ENCODE measurements at regions not wholly inside any gene's neighbourhood (a gene's known extent, or its start where the extent isn't known, plus 50 kb on each side); places are given as distances from the start of the nearest gene placed in this dataset.

GRCh38 chr2:128568106-128568505 lies 249.4 kb upstream of the HS6ST1 start:
- DNase-seq (ENCODE audit: low read depth in 1 of 2, low spot score in 1 of 2) = no peak
- H3K27me3 ChIP-seq (ENCODE audit: insufficient read depth, poor library complexity, severe bottlenecking) = no peaks in the 10 kb centered on the region
- no peak overlapping the region for H3K27ac ChIP-seq (replicated peaks)
- TF ChIP-seq CTCF (IDR thresholded peaks at IDR 0.05; ENCODE audit: insufficient read depth, low read length) = no peak
- TF ChIP-seq POLR2AphosphoS5 (IDR thresholded peaks at IDR 0.05; ENCODE audit: low read depth) = no peak
- no peak for TF ChIP-seq GABPA (IDR thresholded peaks at IDR 0.05; ENCODE audit: low read depth)
- TF ChIP-seq SPI1 (IDR thresholded peaks at IDR 0.05; ENCODE audit: borderline replicate concordance, low read depth) = no peak
- no peak for TF ChIP-seq REST (IDR thresholded peaks at IDR 0.05; ENCODE audit: insufficient replicate concordance, low read depth)
- no peak overlapping the region for H3K4me3 ChIP-seq (replicated peaks; ENCODE audit: insufficient read depth, low read length)

GRCh38 chr2:128573116-128573515 lies 254.4 kb upstream of the HS6ST1 start:
- no peak for DNase-seq (ENCODE audit: low read depth in 1 of 2, low spot score in 1 of 2)
- TF ChIP-seq GABPA (IDR thresholded peaks at IDR 0.05; ENCODE audit: low read depth) = no peak
- TF ChIP-seq SPI1 (IDR thresholded peaks at IDR 0.05; ENCODE audit: borderline replicate concordance, low read depth) = no peak
- TF ChIP-seq POLR2AphosphoS5 (IDR thresholded peaks at IDR 0.05; ENCODE audit: low read depth) = no peak
- TF ChIP-seq CTCF (IDR thresholded peaks at IDR 0.05; ENCODE audit: insufficient read depth, low read length) = no peak
- no peak for TF ChIP-seq REST (IDR thresholded peaks at IDR 0.05; ENCODE audit: insufficient replicate concordance, low read depth)
- H3K4me3 ChIP-seq (replicated peaks; ENCODE audit: insufficient read depth, low read length) = no peak overlapping the region
- H3K27ac ChIP-seq (replicated peaks) = no peak overlapping the region
- no peaks in the 10 kb centered on the region for H3K27me3 ChIP-seq (ENCODE audit: insufficient read depth, poor library complexity, severe bottlenecking)

- TF ChIP-seq GABPA (IDR thresholded peaks at IDR 0.05; ENCODE audit: low read depth) = no peak
- TF ChIP-seq REST (IDR thresholded peaks at IDR 0.05; ENCODE audit: insufficient replicate concordance, low read depth) = no peak
- TF ChIP-seq SPI1 (IDR thresholded peaks at IDR 0.05; ENCODE audit: borderline replicate concordance, low read depth) = no peak
- no peak for TF ChIP-seq CTCF (IDR thresholded peaks at IDR 0.05; ENCODE audit: insufficient read depth, low read length)
- TF ChIP-seq POLR2AphosphoS5 (IDR thresholded peaks at IDR 0.05; ENCODE audit: low read depth) = no peak
- DNase-seq (ENCODE audit: low read depth in 1 of 2, low spot score in 1 of 2) = no peak
- Histone ChIP-seq H3K27me3 (ENCODE audit: insufficient read depth, poor library complexity, severe bottlenecking) (no peaks in the 10 kb centered on the region), H3K27ac (replicated peaks) (no peak overlapping the region), H3K4me3 (replicated peaks; ENCODE audit: insufficient read depth, low read length) (no peak overlapping the region)
These were observed 254.9 kb upstream of the HS6ST1 start for GRCh38 chr2:128573531-128573930.

Measured in HL-60 (cell line).